ENCODE measurements at regions not wholly inside any gene's neighbourhood (a gene's known extent, or its start where the extent isn't known, plus 50 kb on each side); places are given as distances from the start of the nearest gene placed in this dataset.

DNA sequence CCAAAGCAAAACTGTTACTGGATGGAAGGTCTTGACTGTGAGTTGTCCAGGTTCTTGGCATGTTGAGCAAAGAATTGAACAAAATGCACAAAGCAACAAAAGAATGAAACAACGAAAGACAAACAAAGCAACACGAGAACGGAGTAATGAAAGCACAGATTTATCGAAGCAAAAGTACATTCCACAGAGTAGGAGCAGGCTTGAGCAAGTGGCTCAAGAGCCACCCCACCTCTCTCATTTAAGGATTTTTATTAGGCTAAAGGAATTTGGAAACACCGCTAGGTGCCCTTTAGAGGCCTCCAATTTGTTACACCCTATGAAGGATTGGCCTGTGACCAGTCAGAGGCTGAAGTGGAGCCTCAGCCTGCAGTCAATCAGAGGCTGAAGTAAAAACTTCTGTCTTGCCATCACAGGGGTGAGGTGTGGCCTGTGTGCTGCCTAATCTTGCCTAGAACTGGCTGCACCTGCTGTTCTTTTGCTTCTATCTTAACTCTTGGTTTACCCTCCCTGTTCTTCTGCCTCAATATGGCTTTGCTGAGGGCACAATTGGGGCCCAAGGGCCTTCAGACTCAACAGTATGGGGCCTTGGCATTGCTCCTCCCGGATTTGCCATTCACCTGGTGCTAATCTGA is 59.4 kb upstream of the FTH1 start:
- DNase-seq, result no peak

DNA sequence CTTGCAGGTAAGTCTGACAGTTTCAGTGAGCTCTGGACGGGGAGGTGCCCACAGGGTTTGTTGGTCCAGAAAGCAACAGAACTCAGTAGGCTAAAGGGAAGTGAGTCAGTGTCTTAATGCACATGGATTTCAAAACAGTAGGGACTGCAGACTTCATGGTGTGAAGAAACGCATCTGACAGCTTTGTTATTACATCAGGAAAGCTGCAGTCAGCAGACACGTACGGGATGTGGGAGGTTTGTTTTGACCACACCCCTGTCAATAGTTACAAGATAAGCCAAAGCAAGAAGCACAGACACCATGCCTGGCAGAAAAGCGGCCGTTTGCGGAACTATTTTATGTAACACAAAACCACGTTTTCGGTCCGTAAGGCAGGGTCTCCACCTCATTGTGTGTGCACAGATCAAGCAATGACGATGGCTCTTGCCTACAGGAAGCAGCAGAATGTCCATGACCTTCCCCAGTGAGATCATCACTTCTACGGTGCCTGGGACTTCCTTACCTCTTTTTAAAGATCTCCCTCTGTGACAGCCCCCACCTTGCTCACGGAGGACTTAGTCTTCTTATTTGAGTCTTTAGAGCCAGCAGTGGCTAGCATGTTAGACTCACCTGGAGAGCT is 58.2 kb upstream of the FTH1 start:
- DNase-seq, result peak; percentile 18

DNA sequence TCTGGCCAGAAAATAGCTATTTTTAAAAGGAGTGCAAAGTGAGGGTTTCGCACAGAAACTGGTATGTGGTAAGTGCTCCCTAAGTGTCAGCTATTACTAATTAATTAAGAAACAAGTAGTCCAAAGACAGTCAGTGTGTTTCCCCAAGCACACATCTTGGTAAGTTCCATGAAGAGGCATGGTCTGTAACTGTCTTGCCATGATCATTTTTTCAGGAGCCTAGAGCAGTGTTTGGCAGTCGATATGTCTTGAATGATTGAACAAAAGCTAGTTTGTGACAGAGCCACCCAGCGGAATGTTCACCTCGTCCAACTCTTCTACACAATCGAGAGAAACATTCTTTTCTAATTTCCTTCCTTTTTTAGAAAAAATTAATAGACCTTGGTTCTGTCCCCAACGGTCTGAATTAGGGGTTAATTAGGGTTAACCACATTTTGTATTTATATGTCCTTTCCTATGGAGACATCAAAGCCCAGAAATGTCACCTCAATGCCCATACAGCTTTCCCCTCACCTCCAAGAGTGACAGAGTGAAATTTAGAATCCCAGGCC is 57.6 kb upstream of the FTH1 start:
- DNase-seq, result no peak

DNA sequence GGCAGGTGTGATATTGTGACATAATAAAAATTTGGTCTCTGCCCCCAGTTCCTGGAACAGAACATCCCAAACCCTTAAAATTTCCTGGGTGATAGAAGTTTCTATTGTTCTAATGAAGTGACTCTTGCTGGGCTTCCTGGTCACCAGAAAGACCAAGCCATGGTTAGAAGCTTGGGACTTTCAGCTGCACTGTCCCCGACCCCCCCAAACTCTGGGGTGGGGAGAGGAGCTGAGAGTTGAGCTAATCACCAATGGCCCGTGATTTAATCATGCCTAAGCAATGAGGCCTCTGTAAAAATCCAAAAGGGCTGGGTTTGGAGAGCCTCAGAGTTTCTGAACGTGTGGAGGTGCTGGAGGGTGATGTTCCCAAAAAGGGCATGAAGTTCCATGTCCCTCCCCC is 54.8 kb upstream of the FTH1 start:
- DNase-seq, result no peak

DNA sequence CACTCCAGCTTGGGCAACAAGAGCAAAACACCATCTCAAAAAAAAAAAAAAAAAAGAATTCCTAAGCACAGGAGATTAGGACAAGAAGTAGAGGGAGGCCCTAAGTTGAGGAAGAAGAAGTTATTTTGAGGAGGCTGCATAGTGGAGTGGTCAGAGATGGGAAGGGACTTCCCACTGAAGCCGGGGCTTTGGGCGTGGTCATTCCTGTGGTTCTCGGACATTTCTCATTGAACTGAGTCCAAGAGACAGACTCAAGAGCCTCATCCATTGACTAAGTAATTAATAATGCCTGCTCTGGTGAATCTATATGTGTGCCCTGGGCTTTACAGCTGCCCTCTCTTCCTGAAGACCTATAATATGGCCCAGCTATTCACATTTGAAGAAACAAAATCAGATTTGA is 53.2 kb upstream of the FTH1 start:
- DNase-seq, result no peak

DNA sequence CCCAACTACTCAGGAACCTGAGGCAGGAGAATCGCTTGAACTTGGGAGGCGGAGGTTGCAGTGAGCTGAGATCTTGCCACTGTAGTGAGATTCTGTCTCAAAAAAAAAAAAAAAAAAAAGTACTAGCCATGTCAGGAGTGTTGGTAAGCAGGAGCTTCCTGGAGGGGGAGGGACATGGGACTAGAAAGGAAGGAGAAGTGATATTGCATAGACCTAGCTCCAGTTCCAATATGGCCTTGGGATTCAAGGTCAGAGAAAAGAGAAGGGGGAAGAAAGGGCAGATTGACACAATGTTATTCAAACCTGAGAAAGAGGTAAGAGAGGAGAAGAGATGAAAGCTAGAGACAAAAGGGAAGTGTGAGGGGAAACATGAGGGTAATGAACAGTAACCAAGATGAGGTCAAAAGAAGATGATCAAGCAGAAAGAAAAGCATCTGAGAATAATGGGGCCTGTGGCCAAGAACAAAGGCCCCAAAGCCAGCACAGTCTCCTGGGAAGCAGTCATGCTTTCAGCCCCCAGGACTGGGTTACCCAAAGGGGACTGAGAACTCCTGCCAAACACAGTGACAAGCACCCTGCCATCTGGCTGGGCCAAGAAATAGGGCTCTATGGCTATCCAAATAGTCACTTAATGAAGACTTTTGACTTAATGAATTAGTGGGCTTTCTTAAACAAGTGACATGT is 51.7 kb upstream of the FTH1 start:
- no peak for DNase-seq

DNA sequence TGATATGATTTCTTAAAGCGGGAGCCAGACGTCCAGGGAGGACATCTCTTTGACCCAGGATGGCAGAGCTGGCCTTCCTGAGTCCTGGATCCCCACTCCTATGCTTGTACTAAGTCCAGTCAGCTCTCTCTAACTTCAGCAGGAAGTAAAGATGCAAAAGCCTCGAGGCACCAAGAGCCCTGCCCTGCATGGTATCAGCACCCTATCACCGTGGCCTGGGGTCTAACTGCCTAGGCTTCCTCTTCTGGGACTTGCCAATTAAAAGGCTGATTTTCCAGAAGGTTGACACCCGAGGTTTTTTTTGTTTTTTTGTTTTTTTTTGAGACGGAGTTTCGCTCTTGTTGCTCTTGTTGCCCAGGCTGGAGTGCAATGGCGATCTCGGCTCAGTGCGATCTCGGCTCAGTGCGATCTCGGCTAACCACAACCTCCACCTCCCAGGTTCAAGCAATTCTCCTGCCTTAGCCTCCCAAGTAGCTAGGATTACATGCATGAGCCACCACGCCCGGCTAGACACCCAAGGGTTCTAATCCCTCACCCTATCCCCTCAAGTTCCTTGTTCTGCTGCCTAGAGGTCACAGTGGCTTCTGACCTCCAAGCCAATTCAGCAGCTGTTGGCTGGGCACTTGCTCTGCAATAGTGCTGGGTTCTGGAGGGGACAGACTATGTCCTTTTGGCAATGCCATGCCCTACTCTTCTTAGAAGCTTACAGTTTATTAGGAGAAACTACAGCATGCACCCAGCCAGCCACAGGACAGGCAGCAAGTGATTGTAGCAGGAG is 50.6 kb upstream of the FTH1 start:
- DNase-seq, result no peak
